Fibroblast of lung (primary cell): ENCODE measurements at regions not wholly inside any gene's neighbourhood (a gene's known extent, or its start where the extent isn't known, plus 50 kb on each side); places are given as distances from the start of the nearest gene placed in this dataset.

Experiments
- EZH2 ChIP-seq: IDR thresholded peaks from 2 replicates; pipeline ENCODE4 v1.5.1; 2012; ENCODE audit warnings: low read length, control low read depth, mild to moderate bottlenecking; ENCODE audit errors: missing control alignments
- TF ChIP-seq, protein P1 (sequence below), 2 donors: IDR thresholded peaks in 1 of 2; conservative IDR thresholded peaks in 1 of 2; 1 replicate in 1 of 2; 2 replicates in 1 of 2; pipeline ENCODE4 v1.5.1; 2011 to 2012; ENCODE audit warnings: low read length in 2 of 2, control low read depth in 1 of 2, inconsistent platforms in 1 of 2, low read depth in 1 of 2, mild to moderate bottlenecking in 1 of 2

DNA sequence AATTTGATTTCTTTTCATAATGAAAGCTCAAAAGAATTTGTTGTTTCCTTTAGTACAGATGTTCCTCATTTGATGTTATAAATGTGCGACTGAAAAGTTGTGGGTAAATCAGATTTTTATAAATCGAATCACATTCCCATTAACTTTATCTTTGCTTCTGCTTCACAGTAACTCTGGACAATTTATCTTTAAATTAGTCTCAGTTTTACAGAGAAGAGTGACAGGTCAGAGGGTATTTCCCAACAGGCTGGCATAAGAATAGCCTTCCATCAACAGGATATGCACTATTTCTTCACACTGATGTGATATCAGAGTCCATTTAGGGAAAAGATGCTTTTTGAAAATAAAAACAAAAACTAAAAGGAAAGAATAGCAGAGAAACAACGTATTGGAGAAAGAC lies 286.9 kb downstream of the FRK start:
- no peak for TF ChIP-seq EZH2
- TF ChIP-seq, protein P1, sequence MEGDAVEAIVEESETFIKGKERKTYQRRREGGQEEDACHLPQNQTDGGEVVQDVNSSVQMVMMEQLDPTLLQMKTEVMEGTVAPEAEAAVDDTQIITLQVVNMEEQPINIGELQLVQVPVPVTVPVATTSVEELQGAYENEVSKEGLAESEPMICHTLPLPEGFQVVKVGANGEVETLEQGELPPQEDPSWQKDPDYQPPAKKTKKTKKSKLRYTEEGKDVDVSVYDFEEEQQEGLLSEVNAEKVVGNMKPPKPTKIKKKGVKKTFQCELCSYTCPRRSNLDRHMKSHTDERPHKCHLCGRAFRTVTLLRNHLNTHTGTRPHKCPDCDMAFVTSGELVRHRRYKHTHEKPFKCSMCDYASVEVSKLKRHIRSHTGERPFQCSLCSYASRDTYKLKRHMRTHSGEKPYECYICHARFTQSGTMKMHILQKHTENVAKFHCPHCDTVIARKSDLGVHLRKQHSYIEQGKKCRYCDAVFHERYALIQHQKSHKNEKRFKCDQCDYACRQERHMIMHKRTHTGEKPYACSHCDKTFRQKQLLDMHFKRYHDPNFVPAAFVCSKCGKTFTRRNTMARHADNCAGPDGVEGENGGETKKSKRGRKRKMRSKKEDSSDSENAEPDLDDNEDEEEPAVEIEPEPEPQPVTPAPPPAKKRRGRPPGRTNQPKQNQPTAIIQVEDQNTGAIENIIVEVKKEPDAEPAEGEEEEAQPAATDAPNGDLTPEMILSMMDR (conservative IDR thresholded peaks at IDR 0.05 in 1 of 2, IDR thresholded peaks at IDR 0.05 in 1 of 2; ENCODE audit: low read depth in 1 of 2, low read length in 2 of 2), result no peak
